MM.1S (cell line): ENCODE measurements at regions not wholly inside any gene's neighbourhood (a gene's known extent, or its start where the extent isn't known, plus 50 kb on each side); places are given as distances from the start of the nearest gene placed in this dataset.
"Not testable (repeated sequence)": the region's sequence is repeated elsewhere in the genome, so short reads cannot be mapped to it uniquely, and the experiment has no call there.

ENCODE experiments used
- DNase-seq: peaks from one replicate; pipeline ENCODE4 v3.0.0-alpha.2; 2015
- H2AFZ ChIP-seq: fragments of 300-600 bp; sonication (generic); 2 replicates; pipeline ENCODE4 v1.6.0; 2016; ENCODE audit warnings: antibody characterized with exemption, low read length
- H3F3A ChIP-seq: fragments of 300-600 bp; sonication (generic); 2 replicates; pipeline ENCODE4 v1.6.1; 2016; ENCODE audit warnings: mild to moderate bottlenecking, antibody characterized with exemption, low read length, moderate library complexity, mixed read lengths; ENCODE audit not compliant: insufficient read depth
- H3K27ac ChIP-seq: fragments of 300-600 bp; sonication (generic); 2 replicates; pipeline ENCODE4 v1.5.1; 2016; ENCODE audit warnings: mild to moderate bottlenecking, low read length
- H3K27me3 ChIP-seq: fragments of 300-600 bp; sonication (generic); replicated peaks from 2 replicates; pipeline ENCODE4 v1.6.0; 2016; ENCODE audit warnings: low read length; ENCODE audit not compliant: insufficient read depth
- H3K36me3 ChIP-seq: fragments of 300-600 bp; sonication (generic); replicated peaks from 2 replicates; pipeline ENCODE4 v1.6.1; 2016; ENCODE audit warnings: mild to moderate bottlenecking, low read length, mixed read lengths; ENCODE audit not compliant: insufficient read depth
- H3K4me1 ChIP-seq: fragments of 300-600 bp; sonication (generic); 2 replicates; pipeline ENCODE4 v1.6.1; 2016; ENCODE audit warnings: low read length, mixed read lengths
- H3K4me2 ChIP-seq: fragments of 300-600 bp; sonication (generic); 2 replicates; pipeline ENCODE4 v1.6.0; 2016; ENCODE audit warnings: low read depth, low read length
- H3K4me3 ChIP-seq: fragments of 300-600 bp; sonication (generic); 2 replicates; pipeline ENCODE4 v1.5.1; 2016; ENCODE audit warnings: low read length, mixed read lengths
- H3K79me2 ChIP-seq: fragments of 300-600 bp; sonication (generic); 2 replicates; pipeline ENCODE4 v1.6.1; 2016; ENCODE audit warnings: mixed run types, low read length, mixed read lengths
- H3K9ac ChIP-seq: fragments of 300-600 bp; sonication (generic); 2 replicates; pipeline ENCODE4 v1.6.1; 2016; ENCODE audit warnings: low read length, mixed read lengths
- H3K9me2 ChIP-seq: fragments of 300-600 bp; sonication (generic); replicated peaks from 2 replicates; pipeline ENCODE4 v1.6.1; 2016; ENCODE audit warnings: mild to moderate bottlenecking, low read length, mixed read lengths; ENCODE audit not compliant: insufficient read depth
- H3K9me3 ChIP-seq: fragments of 300-600 bp; sonication (generic); replicated peaks from 2 replicates; pipeline ENCODE4 v1.6.1; 2016; ENCODE audit warnings: mild to moderate bottlenecking, low read length, mixed read lengths; ENCODE audit not compliant: insufficient read depth
- H4K20me1 ChIP-seq: fragments of 300-600 bp; sonication (generic); 2 replicates; pipeline ENCODE4 v1.6.1; 2016; ENCODE audit warnings: mild to moderate bottlenecking, low read length, moderate library complexity, mixed read lengths; ENCODE audit not compliant: insufficient read depth
- EZH2 ChIP-seq: fragments of 300-600 bp; sonication (generic); optimal IDR thresholded peaks from 2 replicates; pipeline ENCODE3; 2017; ENCODE audit warnings: low read depth, mild to moderate bottlenecking, antibody characterized with exemption, low read length, mixed read lengths
- EZH2phosphoT487 ChIP-seq: fragments of 300-600 bp; sonication (generic); IDR thresholded peaks from 2 replicates; pipeline ENCODE4 v1.6.1; 2018; ENCODE audit warnings: antibody characterized with exemption, low read length
- TF ChIP-seq, protein P1 (sequence below): fragments of 300-600 bp; sonication (generic); IDR thresholded peaks from 2 replicates; pipeline ENCODE4 v1.5.1; 2016; ENCODE audit warnings: antibody characterized with exemption, low read length, mixed read lengths

DNA sequence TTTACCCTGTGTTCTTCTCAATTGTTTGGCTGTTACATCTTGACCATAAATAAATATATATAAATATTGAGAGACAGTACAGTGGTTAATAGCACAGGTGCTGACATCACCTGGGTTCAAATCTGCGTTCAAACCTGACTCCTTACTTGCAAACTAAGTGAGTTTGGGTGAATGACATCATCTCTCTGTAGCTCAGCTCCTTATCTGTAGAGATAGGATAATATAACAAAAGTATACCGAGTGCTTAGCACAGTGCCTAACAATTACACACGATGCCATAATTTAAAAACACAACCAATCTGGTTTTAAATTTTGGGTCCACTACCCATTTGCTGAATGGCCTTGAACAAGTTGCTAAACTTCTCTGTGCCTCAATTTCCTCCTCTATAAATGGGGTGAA is 86.6 kb downstream of the RRAGC start:
- TF ChIP-seq, protein P1, sequence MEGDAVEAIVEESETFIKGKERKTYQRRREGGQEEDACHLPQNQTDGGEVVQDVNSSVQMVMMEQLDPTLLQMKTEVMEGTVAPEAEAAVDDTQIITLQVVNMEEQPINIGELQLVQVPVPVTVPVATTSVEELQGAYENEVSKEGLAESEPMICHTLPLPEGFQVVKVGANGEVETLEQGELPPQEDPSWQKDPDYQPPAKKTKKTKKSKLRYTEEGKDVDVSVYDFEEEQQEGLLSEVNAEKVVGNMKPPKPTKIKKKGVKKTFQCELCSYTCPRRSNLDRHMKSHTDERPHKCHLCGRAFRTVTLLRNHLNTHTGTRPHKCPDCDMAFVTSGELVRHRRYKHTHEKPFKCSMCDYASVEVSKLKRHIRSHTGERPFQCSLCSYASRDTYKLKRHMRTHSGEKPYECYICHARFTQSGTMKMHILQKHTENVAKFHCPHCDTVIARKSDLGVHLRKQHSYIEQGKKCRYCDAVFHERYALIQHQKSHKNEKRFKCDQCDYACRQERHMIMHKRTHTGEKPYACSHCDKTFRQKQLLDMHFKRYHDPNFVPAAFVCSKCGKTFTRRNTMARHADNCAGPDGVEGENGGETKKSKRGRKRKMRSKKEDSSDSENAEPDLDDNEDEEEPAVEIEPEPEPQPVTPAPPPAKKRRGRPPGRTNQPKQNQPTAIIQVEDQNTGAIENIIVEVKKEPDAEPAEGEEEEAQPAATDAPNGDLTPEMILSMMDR = no peak
- no peak for TF ChIP-seq EZH2phosphoT487
- TF ChIP-seq EZH2 = no peak
- no peaks in the 10 kb centered on the region for H3K36me3 ChIP-seq
- H3K4me1 ChIP-seq = no peaks in the 10 kb centered on the region
- H2AFZ ChIP-seq = no peak overlapping the region
- no peaks in the 10 kb centered on the region for H3K9me2 ChIP-seq
- no peaks in the 10 kb centered on the region for H3K9me3 ChIP-seq
- H3K4me3 ChIP-seq = no peak overlapping the region
- H4K20me1 ChIP-seq = no peaks in the 10 kb centered on the region
- no peak overlapping the region for H3K27ac ChIP-seq
- DNase-seq = no peak
- no peaks in the 10 kb centered on the region for H3F3A ChIP-seq
- H3K4me2 ChIP-seq = no peak overlapping the region
- no peak overlapping the region for H3K9ac ChIP-seq
- H3K79me2 ChIP-seq = no peaks in the 10 kb centered on the region
- H3K27me3 ChIP-seq = no peaks in the 10 kb centered on the region

DNA sequence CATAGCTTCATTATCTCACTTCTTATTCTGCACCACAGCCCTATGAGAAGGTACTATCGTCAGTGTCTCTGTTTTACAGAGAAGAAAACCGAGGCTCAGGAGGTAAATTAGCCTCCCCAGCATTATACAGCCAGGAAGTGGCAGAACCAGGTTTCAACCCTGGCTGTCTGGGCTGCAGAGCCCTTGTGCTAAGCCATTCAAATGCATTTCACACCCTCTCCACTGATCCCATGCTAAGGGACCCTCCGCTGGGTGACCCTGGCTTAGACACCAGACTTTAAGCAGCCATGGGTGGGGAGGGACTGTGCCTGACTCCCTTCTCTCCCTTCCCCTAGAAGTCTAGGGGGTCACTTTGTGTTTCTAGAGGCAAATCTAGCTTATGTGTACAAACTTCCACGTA is 87.5 kb downstream of the RRAGC start:
- Histone ChIP-seq H3K4me3 (no peak overlapping the region), H3K79me2 (no peaks in the 10 kb centered on the region), H3K27ac (no peak overlapping the region), H2AFZ (no peak overlapping the region), H3K4me2 (no peak overlapping the region), H4K20me1 (no peaks in the 10 kb centered on the region), H3K36me3 (no peaks in the 10 kb centered on the region), H3K27me3 (no peaks in the 10 kb centered on the region), H3K9me2 (no peaks in the 10 kb centered on the region), H3K9me3 (no peaks in the 10 kb centered on the region), H3F3A (no peaks in the 10 kb centered on the region), H3K9ac (no peak overlapping the region), H3K4me1 (no peaks in the 10 kb centered on the region)
- TF ChIP-seq EZH2 = no peak
- TF ChIP-seq EZH2phosphoT487 = no peak
- TF ChIP-seq, protein P1 = no peak
- DNase-seq = no peak

DNA sequence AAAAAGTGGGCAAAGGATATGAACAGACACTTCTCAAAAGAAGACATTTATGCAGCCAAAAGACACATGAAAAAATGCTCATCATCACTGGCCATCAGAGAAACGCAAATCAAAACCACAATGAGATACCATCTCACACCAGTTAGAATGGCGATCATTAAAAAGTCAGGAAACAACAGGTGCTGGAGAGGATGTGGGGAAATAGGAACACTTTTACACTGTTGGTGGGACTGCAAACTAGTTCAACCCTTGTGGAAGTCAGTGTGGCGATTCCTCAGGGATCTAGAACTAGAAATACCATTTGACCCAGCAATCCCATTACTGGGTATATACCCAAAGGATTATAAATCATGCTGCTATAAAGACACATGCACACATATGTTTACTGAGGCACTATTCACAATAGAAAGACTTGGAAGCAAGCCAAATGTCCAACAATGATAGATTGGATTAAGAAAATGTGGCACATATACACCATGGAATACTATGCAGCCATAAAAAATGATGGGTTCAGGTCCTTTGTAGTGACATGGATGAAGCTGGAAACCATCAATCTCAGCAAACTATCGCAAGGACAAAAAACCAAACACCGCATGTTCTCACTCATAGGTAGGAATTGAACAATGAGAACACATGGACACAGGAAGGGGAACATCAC is 88.9 kb downstream of the RRAGC start:
- H4K20me1 ChIP-seq, H3K27ac ChIP-seq, H3K79me2 ChIP-seq, H3K4me2 ChIP-seq, H3F3A ChIP-seq, H3K9ac ChIP-seq, H3K36me3 ChIP-seq, H3K27me3 ChIP-seq, DNase-seq, H3K9me2 ChIP-seq, H2AFZ ChIP-seq, H3K4me3 ChIP-seq, H3K4me1 ChIP-seq, H3K9me3 ChIP-seq: not testable (repeated sequence)

DNA sequence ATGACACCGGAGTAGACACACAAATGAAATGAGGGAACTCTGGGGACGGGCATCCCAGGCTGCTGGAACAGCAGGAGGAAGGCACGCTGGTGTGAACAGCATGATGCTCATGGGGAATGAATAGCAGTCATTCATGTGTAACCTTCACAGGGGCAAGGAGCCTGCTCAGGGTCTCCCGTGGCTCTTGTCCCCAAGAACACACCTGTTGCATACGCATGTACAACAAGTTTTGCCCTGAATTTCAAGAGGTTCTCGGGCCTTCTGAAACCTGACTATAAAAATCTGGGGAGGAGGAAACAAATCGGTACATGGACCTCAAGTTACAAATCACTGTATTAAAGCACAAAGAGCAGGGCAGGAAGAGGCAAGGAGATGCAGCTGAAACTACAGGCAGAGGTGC is 93.4 kb downstream of the RRAGC start:
- Histone ChIP-seq H3K4me3 (no peak overlapping the region), H3K27ac (no peak overlapping the region), H4K20me1 (no peaks in the 10 kb centered on the region), H3K9ac (no peak overlapping the region), H2AFZ (no peak overlapping the region), H3K4me1 (no peaks in the 10 kb centered on the region), H3K79me2 (no peaks in the 10 kb centered on the region), H3F3A (no peaks in the 10 kb centered on the region), H3K36me3 (no peaks in the 10 kb centered on the region), H3K27me3 (no peaks in the 10 kb centered on the region), H3K4me2 (no peak overlapping the region), H3K9me3 (no peaks in the 10 kb centered on the region), H3K9me2 (no peaks in the 10 kb centered on the region)
- no peak for TF ChIP-seq EZH2
- TF ChIP-seq EZH2phosphoT487 = no peak
- TF ChIP-seq, protein P1 = no peak
- no peak for DNase-seq
